AG09309 (cell line): ENCODE measurements at regions not wholly inside any gene's neighbourhood (a gene's known extent, or its start where the extent isn't known, plus 50 kb on each side); places are given as distances from the start of the nearest gene placed in this dataset.

Experiments used
- DNase-seq: peaks from one replicate; pipeline ENCODE4 v3.0.0-alpha.2; 2010; ENCODE audit warnings: low read depth
- H3K4me3 ChIP-seq: 2 replicates; pipeline ENCODE4 v1.5.1; 2011; ENCODE audit warnings: mild to moderate bottlenecking, low read depth, low read length, moderate library complexity; ENCODE audit not compliant: control insufficient read depth
- CTCF ChIP-seq: IDR thresholded peaks from 2 replicates; pipeline ENCODE4 v1.5.1; 2011; ENCODE audit warnings: mild to moderate bottlenecking, low read depth, low read length, inconsistent platforms; ENCODE audit not compliant: insufficient read depth, control insufficient read depth; ENCODE audit errors: missing control alignments

DNA sequence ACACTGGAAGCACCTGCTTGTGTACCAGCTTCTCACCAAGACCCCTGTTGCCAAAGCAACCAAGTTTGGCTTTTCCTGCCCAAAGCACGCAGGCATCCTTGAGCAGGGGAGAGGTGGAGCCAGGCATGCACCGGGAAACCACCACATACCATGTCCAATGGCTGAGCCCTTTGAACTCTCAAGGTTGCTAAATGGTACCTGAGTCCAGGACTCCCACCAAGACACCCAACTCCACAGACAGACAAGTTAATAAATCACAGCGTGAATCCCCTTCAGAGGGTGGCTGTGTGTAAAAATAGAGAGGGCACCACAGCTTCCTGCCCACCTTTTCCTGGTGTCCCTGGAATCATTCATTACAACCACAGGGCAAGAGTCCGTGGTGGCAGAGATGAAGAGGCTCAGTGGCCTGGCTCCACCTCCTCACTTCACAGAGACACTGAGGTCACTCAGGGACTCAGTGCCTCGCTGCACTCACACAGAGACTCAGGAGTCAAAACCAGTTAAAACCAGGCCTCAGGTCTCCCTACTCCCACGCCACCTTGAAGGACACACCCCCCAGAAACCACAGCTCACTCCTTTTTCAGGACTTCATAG is 143.7 kb downstream of the C5orf15 start:
- TF ChIP-seq CTCF: no peak
- no peak overlapping the region for H3K4me3 ChIP-seq
- DNase-seq: no peak

DNA sequence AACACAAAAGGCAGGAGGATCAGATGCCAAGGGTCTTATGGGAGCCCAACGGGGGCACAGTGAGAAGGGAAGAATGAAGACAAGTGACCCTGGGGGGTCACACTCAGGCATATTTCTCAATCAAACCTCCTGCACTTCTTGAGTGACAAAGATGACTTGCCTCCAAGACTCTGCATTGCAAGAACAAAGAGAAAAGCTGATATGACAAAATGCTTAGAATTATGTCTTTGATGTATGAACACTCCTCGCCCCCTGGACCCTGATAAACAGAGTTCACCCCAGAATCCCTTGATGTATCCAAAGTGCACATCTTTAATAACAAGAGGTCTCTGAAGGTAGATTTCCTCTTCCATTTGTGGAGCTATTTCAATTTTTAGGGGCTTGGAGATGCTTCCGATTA is 146.5 kb downstream of the C5orf15 start:
- no peak overlapping the region for H3K4me3 ChIP-seq
- no peak for TF ChIP-seq CTCF
- no peak for DNase-seq

DNA sequence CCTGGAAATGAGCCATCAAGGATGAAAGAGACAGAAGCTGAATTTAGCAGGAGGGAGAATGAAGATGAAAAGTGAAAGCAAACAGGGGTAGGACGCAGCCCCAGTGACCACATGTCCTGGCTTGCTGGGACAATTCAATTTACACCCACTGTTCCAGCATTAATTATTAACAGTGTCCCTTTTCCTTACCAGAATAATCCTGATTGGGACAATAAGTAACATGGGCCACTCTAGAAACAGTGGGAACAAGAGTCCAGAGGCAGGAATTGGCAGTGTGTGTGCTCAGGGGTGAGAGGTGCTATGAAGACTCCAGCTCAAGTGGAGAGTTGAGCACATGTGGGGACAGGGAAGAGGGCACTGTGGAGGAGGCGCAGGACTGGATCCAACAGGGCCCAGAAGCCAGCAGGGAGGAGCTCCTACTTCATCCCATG is 147.1 kb downstream of the C5orf15 start:
- no peak for DNase-seq
- no peak for TF ChIP-seq CTCF
- H3K4me3 ChIP-seq: no peak overlapping the region

GRCh38 chr5:133820507-133820906 is 147.9 kb downstream of the C5orf15 start:
- H3K4me3 ChIP-seq: no peak overlapping the region
- no peak for DNase-seq
- no peak for TF ChIP-seq CTCF

- no peak for TF ChIP-seq CTCF
- H3K4me3 ChIP-seq: no peak overlapping the region
Observed at GRCh38 chr5:133819977-133820471, 148.4 kb downstream of the C5orf15 start.

GRCh38 chr5:133818869-133819600 is 149.4 kb downstream of the C5orf15 start:
- H3K4me3 ChIP-seq: no peak overlapping the region
- TF ChIP-seq CTCF: no peak
- no peak for DNase-seq

More at GRCh38 chr5:133819977-133820471, 148.4 kb downstream of the C5orf15 start:
- no peak for DNase-seq
